AG09309 (cell line): ENCODE measurements at regions not wholly inside any gene's neighbourhood (a gene's known extent, or its start where the extent isn't known, plus 50 kb on each side); places are given as distances from the start of the nearest gene placed in this dataset.

Experiments
- DNase-seq: peaks from one replicate; pipeline ENCODE4 v3.0.0-alpha.2; 2010; ENCODE audit warnings: low read depth
- H3K4me3 ChIP-seq: 2 replicates; pipeline ENCODE4 v1.5.1; 2011; ENCODE audit warnings: mild to moderate bottlenecking, low read depth, low read length, moderate library complexity; ENCODE audit not compliant: control insufficient read depth
- TF ChIP-seq, protein P1 (sequence below): IDR thresholded peaks from 2 replicates; pipeline ENCODE4 v1.5.1; 2011; ENCODE audit warnings: mild to moderate bottlenecking, low read depth, low read length, inconsistent platforms; ENCODE audit not compliant: insufficient read depth, control insufficient read depth; ENCODE audit errors: missing control alignments

DNA sequence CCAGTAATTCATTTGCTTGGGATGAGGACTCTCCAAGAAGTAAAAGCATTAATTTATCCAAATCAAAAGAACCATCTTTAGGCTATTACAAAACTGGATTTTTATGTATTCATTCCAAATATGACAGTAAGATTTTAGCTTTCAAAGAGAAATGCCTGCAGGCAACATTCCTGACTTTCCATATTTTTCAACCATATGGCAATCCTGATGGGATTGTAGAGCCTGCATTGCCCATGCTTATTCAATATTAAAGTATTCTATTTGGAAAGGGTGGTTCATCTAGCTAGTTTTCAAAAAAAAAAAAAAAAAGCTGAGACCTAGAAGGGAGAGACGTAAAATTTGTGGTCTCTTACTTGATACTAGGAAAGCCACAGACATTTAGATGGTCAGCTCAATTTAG, 1253.7 kb downstream of the LRFN5 start:
- H3K4me3 ChIP-seq = no peak overlapping the region
- TF ChIP-seq, protein P1, sequence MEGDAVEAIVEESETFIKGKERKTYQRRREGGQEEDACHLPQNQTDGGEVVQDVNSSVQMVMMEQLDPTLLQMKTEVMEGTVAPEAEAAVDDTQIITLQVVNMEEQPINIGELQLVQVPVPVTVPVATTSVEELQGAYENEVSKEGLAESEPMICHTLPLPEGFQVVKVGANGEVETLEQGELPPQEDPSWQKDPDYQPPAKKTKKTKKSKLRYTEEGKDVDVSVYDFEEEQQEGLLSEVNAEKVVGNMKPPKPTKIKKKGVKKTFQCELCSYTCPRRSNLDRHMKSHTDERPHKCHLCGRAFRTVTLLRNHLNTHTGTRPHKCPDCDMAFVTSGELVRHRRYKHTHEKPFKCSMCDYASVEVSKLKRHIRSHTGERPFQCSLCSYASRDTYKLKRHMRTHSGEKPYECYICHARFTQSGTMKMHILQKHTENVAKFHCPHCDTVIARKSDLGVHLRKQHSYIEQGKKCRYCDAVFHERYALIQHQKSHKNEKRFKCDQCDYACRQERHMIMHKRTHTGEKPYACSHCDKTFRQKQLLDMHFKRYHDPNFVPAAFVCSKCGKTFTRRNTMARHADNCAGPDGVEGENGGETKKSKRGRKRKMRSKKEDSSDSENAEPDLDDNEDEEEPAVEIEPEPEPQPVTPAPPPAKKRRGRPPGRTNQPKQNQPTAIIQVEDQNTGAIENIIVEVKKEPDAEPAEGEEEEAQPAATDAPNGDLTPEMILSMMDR = no peak
- DNase-seq = no peak

DNA sequence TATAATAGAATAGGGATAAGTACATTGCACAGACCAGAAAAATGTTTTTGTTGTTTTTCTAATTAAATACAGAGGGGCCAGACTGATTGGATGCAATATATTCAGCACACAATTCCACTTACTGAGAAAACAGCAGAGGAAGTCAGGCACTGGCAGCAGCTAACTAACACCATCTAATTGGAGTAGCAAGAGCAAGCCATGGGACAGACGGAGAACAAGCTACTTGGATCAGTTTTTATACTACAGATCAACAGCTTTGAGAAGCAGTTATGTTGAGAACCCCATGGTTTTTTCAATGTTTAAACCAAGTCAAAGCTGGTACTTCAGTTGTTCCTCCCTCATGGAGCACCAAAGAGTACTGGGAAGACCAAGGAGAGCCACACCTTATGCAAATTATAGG, 1249.4 kb downstream of the LRFN5 start:
- TF ChIP-seq, protein P1 = no peak
- no peak for DNase-seq
- no peak overlapping the region for H3K4me3 ChIP-seq

DNA sequence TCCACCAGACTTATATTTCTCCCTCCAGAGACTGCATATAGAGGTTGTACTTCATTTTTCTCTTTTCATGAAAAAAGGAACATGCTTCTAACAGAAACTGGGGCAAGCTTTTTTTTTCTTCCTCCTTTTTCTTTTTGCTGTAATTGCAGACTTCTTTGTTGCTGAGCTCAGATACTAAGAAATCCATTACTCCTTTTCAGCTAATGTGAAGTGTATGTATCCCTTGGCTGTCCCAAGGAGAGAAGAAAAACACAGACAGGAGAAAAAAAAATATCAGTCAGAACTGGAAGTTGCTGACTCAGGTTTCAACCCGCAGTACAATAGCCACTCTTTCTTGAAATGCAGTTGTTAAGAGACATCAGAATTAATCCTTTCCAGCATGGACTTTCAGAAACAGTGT, 1248.4 kb downstream of the LRFN5 start:
- H3K4me3 ChIP-seq = no peak overlapping the region
- TF ChIP-seq, protein P1 = no peak
- DNase-seq = no peak

DNA sequence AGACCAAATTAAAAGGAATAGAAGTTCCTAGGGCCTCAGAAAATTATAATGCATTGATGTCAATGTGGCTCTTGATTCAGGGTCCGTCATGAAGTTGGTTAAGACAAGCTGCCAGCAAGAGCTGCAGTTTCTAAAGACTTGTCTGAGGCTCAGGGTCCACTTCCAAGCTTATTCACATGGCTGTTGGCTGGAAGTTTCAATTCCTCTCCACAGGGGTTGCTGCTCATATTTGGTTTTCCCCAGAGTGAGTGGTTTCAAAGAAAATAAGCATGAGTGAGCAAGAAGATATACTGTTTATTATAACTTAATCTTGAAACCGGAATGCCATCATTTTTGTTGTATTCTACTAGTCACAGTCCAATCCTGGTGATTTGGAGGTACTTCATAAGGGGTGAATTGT, 1247.4 kb downstream of the LRFN5 start:
- DNase-seq = no peak
- TF ChIP-seq, protein P1 = no peak
- H3K4me3 ChIP-seq = no peak overlapping the region

DNA sequence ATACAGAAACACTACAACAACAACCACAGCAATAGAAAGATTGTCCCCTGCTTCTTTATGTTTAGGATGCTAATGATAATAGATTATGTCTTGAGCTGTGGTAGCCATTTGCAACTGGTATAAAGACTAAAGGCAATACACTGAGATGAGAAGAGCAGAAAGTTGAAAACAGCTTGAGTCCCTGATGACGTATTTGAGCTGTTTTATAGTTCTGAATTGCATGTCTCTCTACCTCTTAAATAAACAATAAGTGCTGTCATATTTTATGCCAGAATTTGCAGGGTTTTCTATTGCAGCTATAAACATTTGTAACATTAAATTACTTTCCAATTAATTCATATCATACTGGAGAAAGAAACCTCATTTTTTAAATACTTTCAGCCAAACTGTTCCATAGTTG, 1242.0 kb downstream of the LRFN5 start:
- TF ChIP-seq, protein P1 = no peak
- no peak overlapping the region for H3K4me3 ChIP-seq
- DNase-seq = no peak

DNA sequence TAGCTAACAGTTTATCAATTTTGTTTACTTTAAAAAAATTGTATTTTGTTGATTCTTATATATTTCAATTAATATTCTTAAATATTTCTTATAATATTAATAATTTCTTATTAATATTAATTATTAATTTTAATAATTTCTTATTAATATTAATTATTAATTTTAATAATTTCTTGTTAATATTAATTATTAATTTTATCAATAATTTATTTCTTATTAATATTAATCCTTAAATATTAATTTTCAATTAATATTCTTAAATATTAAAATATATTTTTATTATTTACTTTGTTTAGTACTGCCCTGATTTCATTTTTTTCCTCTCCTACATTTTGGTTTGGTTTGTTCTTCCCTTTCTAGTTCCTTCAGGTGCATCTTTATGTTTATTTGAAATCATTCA, 1208.1 kb downstream of the LRFN5 start:
- DNase-seq = no peak
- TF ChIP-seq, protein P1 = no peak
- no peak overlapping the region for H3K4me3 ChIP-seq

DNA sequence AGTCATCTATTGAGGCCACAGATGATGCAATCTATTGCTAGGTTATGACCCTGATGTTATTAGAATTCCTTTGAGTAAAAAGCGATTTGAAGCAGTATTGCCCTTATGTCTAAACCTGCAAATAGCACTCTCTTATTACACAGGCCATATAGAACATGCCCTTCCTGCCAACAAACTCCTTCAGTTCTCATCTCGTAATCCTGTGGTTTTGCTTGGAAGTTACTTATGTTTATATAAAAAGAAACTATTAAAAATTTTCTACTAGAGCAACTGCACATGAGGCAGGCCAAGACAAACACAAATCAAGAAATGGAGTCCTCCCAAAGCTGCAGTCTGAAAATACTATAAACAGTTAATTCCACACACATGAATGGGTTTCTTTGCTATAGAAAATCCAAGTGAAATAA, 1200.2 kb downstream of the LRFN5 start:
- DNase-seq = no peak
- TF ChIP-seq, protein P1 = no peak
- no peak overlapping the region for H3K4me3 ChIP-seq
